ENCODE measurements at regions not wholly inside any gene's neighbourhood (a gene's known extent, or its start where the extent isn't known, plus 50 kb on each side); places are given as distances from the start of the nearest gene placed in this dataset.
"Not testable (repeated sequence)": the region's sequence is repeated elsewhere in the genome, so short reads cannot be mapped to it uniquely, and the experiment has no call there.

- H3K27ac ChIP-seq (ENCODE audit: extremely low read depth, low read depth, low read length); FAIRE-seq; H3K9me3 ChIP-seq (replicated peaks; ENCODE audit: control insufficient read depth, insufficient read depth, low read depth, low read length); H3K36me3 ChIP-seq (ENCODE audit: control insufficient read depth, insufficient read depth, low read length); ATAC-seq; POLR2A ChIA-PET; H3K4me2 ChIP-seq (ENCODE audit: insufficient read depth, low read length); CTCF ChIA-PET (ENCODE audit: low intra/inter-chr PET ratio); in situ Hi-C loops (cut with MboI); H2AFZ ChIP-seq (ENCODE audit: low read depth, low read length); H3K79me2 ChIP-seq (ENCODE audit: control insufficient read depth, insufficient read depth, low read length); H3K9me1 ChIP-seq (ENCODE audit: control insufficient read depth, insufficient read depth, low read length); H3K4me3 ChIP-seq; DNase-seq (ENCODE audit: extremely low read depth in 1 of 4, low spot score in 3 of 4); H3K4me1 ChIP-seq (replicated peaks in 1 of 2; ENCODE audit: control insufficient read depth in 2 of 2, insufficient read depth in 2 of 2, low read length in 2 of 2); H3K9ac ChIP-seq (ENCODE audit: insufficient read depth in 1 of 2, low read depth in 2 of 2, low read length in 2 of 2); BruUV-seq (replicated peaks); intact Hi-C loops (cut with micrococcal nuclease); H4K20me1 ChIP-seq (replicated peaks; ENCODE audit: control insufficient read depth, insufficient read depth, low read length): not testable (repeated sequence)
- H3K27me3 ChIP-seq (ENCODE audit: control insufficient read depth in 2 of 2, insufficient read depth in 2 of 2, low read length in 2 of 2): peaks cover 0 to 17% of the 10 kb centered on the region in 2 experiments; a peak in 1 of 5 replicates
- WGBS (ENCODE audit: insufficient coverage, low coverage, missing lambda C conversion rate): 11% methylated on average over 3 of the region's 3 CpGs
- TF ChIP-seq AFF1 (IDR thresholded peaks at IDR 0.05; ENCODE audit: low read depth in 1 of 2, partially characterized antibody in 2 of 2): peak in 1 of 2 experiments; percentile 93
Measured at GRCh38 chr3:5379266-5379665, 191.8 kb downstream of the EDEM1 start.

GRCh38 chr3:5383486-5384263 lies 196.2 kb downstream of the EDEM1 start:
- FAIRE-seq; H3K4me1 ChIP-seq (replicated peaks in 1 of 2; ENCODE audit: control insufficient read depth in 2 of 2, insufficient read depth in 2 of 2, low read length in 2 of 2); H4K20me1 ChIP-seq (replicated peaks; ENCODE audit: control insufficient read depth, insufficient read depth, low read length); H3K9me1 ChIP-seq (ENCODE audit: control insufficient read depth, insufficient read depth, low read length); H3K36me3 ChIP-seq (ENCODE audit: control insufficient read depth, insufficient read depth, low read length); intact Hi-C loops (cut with micrococcal nuclease); BruUV-seq (replicated peaks); ATAC-seq; DNase-seq (ENCODE audit: extremely low read depth in 1 of 4, low spot score in 3 of 4); H3K27ac ChIP-seq (ENCODE audit: extremely low read depth, low read depth, low read length); CTCF ChIA-PET (ENCODE audit: low intra/inter-chr PET ratio); H3K4me2 ChIP-seq (ENCODE audit: insufficient read depth, low read length); H3K9ac ChIP-seq (ENCODE audit: insufficient read depth in 1 of 2, low read depth in 2 of 2, low read length in 2 of 2); H3K4me3 ChIP-seq; in situ Hi-C loops (cut with MboI); H3K9me3 ChIP-seq (replicated peaks; ENCODE audit: control insufficient read depth, insufficient read depth, low read depth, low read length); H3K79me2 ChIP-seq (ENCODE audit: control insufficient read depth, insufficient read depth, low read length); H2AFZ ChIP-seq (ENCODE audit: low read depth, low read length): not testable (repeated sequence)
- peaks cover 0 to 13% of the 10 kb centered on the region in 2 experiments; a peak in 3 of 5 replicates for H3K27me3 ChIP-seq (ENCODE audit: control insufficient read depth in 2 of 2, insufficient read depth in 2 of 2, low read length in 2 of 2)
- 4% methylated on average over 12 of the region's 12 CpGs for WGBS (ENCODE audit: insufficient coverage, low coverage, missing lambda C conversion rate)
- POLR2A ChIA-PET: interaction anchor here (0.8 kb wide), 1 partner anchor 14 kb away, joined by 3 read pairs; no protein-coding TSS in a partner anchor
